ENCODE measurements at regions not wholly inside any gene's neighbourhood (a gene's known extent, or its start where the extent isn't known, plus 50 kb on each side); places are given as distances from the start of the nearest gene placed in this dataset.

GRCh38 chr5:167140548-167141291, 1150.7 kb upstream of the WWC1 start:
- no peaks in the 10 kb centered on the region for H3K4me1 ChIP-seq (ENCODE audit: insufficient read depth)
- no peaks in the 10 kb centered on the region for H4K20me1 ChIP-seq (ENCODE audit: insufficient read depth, poor library complexity, severe bottlenecking)
- H3K4me3 ChIP-seq = no peak overlapping the region
- WGBS (ENCODE audit: low lambda C conversion rate, missing lambda C conversion rate) = 79% methylated on average over 8 of the region's 8 CpGs
- H2AFZ ChIP-seq = no peak overlapping the region
- H3K9me2 ChIP-seq (replicated peaks; ENCODE audit: insufficient read depth) = no peaks in the 10 kb centered on the region
- H3K9me3 ChIP-seq (ENCODE audit: low read depth) = no peaks in the 10 kb centered on the region
- no peaks in the 10 kb centered on the region for H3K79me2 ChIP-seq
- H3K4me2 ChIP-seq = no peak overlapping the region
- no peaks in the 10 kb centered on the region for H3K27me3 ChIP-seq
- TF ChIP-seq, protein P1, sequence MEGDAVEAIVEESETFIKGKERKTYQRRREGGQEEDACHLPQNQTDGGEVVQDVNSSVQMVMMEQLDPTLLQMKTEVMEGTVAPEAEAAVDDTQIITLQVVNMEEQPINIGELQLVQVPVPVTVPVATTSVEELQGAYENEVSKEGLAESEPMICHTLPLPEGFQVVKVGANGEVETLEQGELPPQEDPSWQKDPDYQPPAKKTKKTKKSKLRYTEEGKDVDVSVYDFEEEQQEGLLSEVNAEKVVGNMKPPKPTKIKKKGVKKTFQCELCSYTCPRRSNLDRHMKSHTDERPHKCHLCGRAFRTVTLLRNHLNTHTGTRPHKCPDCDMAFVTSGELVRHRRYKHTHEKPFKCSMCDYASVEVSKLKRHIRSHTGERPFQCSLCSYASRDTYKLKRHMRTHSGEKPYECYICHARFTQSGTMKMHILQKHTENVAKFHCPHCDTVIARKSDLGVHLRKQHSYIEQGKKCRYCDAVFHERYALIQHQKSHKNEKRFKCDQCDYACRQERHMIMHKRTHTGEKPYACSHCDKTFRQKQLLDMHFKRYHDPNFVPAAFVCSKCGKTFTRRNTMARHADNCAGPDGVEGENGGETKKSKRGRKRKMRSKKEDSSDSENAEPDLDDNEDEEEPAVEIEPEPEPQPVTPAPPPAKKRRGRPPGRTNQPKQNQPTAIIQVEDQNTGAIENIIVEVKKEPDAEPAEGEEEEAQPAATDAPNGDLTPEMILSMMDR (IDR thresholded peaks at IDR 0.05; ENCODE audit: poor library complexity) = no peak
- no peak for TF ChIP-seq EZH2 (IDR thresholded peaks at IDR 0.05; ENCODE audit: borderline replicate concordance)
- no peak for DNase-seq (ENCODE audit: low spot score)
- no peak overlapping the region for H3K27ac ChIP-seq
- no peaks in the 10 kb centered on the region for H3K36me3 ChIP-seq (replicated peaks; ENCODE audit: insufficient read depth, low read depth)

DNA sequence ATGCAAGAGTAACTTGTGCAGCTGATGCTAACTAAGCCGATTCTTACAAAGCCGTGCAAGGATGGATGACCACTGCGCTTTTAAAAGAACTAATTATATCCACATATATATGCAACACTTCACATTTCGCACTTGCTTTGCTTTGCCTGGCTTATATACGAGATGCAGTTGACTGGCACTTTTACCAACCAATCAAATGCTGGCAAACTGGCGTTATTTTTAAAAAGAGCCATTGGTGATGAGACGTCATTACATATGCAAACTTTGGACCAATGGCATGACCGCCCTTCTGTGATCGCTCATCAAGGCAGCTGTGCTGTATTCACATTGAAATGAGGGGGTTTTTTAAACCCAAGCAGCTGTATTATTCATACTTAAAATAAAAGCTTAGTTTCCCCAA, 1147.7 kb upstream of the WWC1 start:
- Histone ChIP-seq H3K9me3 (ENCODE audit: low read depth) (no peaks in the 10 kb centered on the region), H3K27ac (no peak overlapping the region), H3K79me2 (no peaks in the 10 kb centered on the region), H3K4me3 (no peak overlapping the region), H3K9me2 (replicated peaks; ENCODE audit: insufficient read depth) (no peaks in the 10 kb centered on the region), H3K27me3 (no peaks in the 10 kb centered on the region), H3K36me3 (replicated peaks; ENCODE audit: insufficient read depth, low read depth) (no peaks in the 10 kb centered on the region), H3K4me1 (ENCODE audit: insufficient read depth) (no peaks in the 10 kb centered on the region), H2AFZ (no peak overlapping the region), H4K20me1 (ENCODE audit: insufficient read depth, poor library complexity, severe bottlenecking) (no peaks in the 10 kb centered on the region), H3K4me2 (no peak overlapping the region)
- TF ChIP-seq, protein P1 (IDR thresholded peaks at IDR 0.05; ENCODE audit: poor library complexity) = no peak
- TF ChIP-seq EZH2 (IDR thresholded peaks at IDR 0.05; ENCODE audit: borderline replicate concordance) = no peak
- no peak for TF ChIP-seq EZH2phosphoT487 (IDR thresholded peaks at IDR 0.05; ENCODE audit: low read depth, severe bottlenecking, unreplicated experiment)
- 97% methylated on average over 9 of the region's 9 CpGs for WGBS (ENCODE audit: low lambda C conversion rate, missing lambda C conversion rate)
- no peak for DNase-seq (ENCODE audit: low spot score)

GRCh38 chr5:167145841-167146240, 1145.6 kb upstream of the WWC1 start:
- no peaks in the 10 kb centered on the region for H3K79me2 ChIP-seq
- no peak overlapping the region for H3K27ac ChIP-seq
- no peak overlapping the region for H3K4me3 ChIP-seq
- DNase-seq (ENCODE audit: low spot score) = no peak
- H3K9me2 ChIP-seq (replicated peaks; ENCODE audit: insufficient read depth) = no peaks in the 10 kb centered on the region
- H4K20me1 ChIP-seq (ENCODE audit: insufficient read depth, poor library complexity, severe bottlenecking) = no peaks in the 10 kb centered on the region
- no peak overlapping the region for H3K4me2 ChIP-seq
- H2AFZ ChIP-seq = no peak overlapping the region
- 91% methylated on average over 7 of the region's 7 CpGs for WGBS (ENCODE audit: low lambda C conversion rate, missing lambda C conversion rate)
- H3K9me3 ChIP-seq (ENCODE audit: low read depth) = no peaks in the 10 kb centered on the region
- H3K27me3 ChIP-seq = no peaks in the 10 kb centered on the region
- H3K4me1 ChIP-seq (ENCODE audit: insufficient read depth) = no peaks in the 10 kb centered on the region
- TF ChIP-seq EZH2 (IDR thresholded peaks at IDR 0.05; ENCODE audit: borderline replicate concordance) (no peak), EZH2phosphoT487 (IDR thresholded peaks at IDR 0.05; ENCODE audit: low read depth, severe bottlenecking, unreplicated experiment) (no peak)
- TF ChIP-seq, protein P1 (IDR thresholded peaks at IDR 0.05; ENCODE audit: poor library complexity) = no peak
- H3K36me3 ChIP-seq (replicated peaks; ENCODE audit: insufficient read depth, low read depth) = no peaks in the 10 kb centered on the region

Measured in hepatocyte (in vitro differentiated cells).